Duodenal mucosa (tissue), 2 donors: ENCODE measurements at regions not wholly inside any gene's neighbourhood (a gene's known extent, or its start where the extent isn't known, plus 50 kb on each side); places are given as distances from the start of the nearest gene placed in this dataset.

Experiments used
- H3K27ac ChIP-seq: one replicate; pipeline ENCODE4 v1.7.0; 2013; ENCODE audit warnings: low read depth, low read length
- H3K27me3 ChIP-seq, 2 donors: one replicate each; pipeline ENCODE4 v1.7.0; 2013; ENCODE audit warnings: low read length in 2 of 2, control low read depth in 1 of 2; ENCODE audit not compliant: insufficient read depth in 2 of 2, control insufficient read depth in 1 of 2
- H3K36me3 ChIP-seq, 2 donors: one replicate each; pipeline ENCODE4 v1.7.0; 2013; ENCODE audit warnings: low read length in 2 of 2, control low read depth in 1 of 2; ENCODE audit not compliant: insufficient read depth in 2 of 2, control insufficient read depth in 1 of 2
- H3K4me1 ChIP-seq, 2 donors: one replicate each; pipeline ENCODE4 v1.7.0; 2013; ENCODE audit warnings: low read length in 2 of 2, control low read depth in 1 of 2; ENCODE audit not compliant: insufficient read depth in 2 of 2, control insufficient read depth in 1 of 2
- H3K4me3 ChIP-seq, 2 donors: one replicate each; pipeline ENCODE4 v1.7.0; 2013; ENCODE audit warnings: low read length in 2 of 2, low read depth in 1 of 2
- H3K9ac ChIP-seq, 2 donors: one replicate each; pipeline ENCODE4 v1.7.0; 2013; ENCODE audit warnings: low read length in 2 of 2, low read depth in 1 of 2
- H3K9me3 ChIP-seq, 2 donors: one replicate each; pipeline ENCODE4 v1.7.0; 2013; ENCODE audit warnings: low read length in 2 of 2, control low read depth in 1 of 2; ENCODE audit not compliant: control insufficient read depth in 1 of 2

DNA sequence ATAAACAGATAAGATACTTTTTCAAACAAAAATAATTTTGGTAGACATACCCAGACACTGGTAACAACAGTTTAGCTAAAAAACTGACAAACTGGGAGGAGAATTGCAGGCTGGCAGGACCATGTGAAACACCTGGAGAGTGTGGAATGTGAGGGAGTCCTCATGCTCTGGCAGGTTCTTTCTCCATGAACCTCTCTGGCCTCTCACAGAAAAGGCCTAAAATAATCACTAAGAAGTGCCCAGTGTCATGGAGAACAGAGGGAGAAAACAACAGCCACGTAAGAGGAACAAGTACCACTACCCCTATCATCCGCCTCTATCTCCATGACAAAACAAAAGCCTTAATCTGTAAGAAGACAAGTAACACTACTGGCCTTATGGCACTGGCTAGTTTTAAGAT, 1227.5 kb upstream of the CDH9 start:
- H3K9me3 ChIP-seq: peaks cover 3 to 13% of the 10 kb centered on the region in 2 donors
- H3K4me1 ChIP-seq: no peaks in the 10 kb centered on the region
- no peaks in the 10 kb centered on the region for H3K27me3 ChIP-seq
- no peak overlapping the region for H3K27ac ChIP-seq
- no peaks in the 10 kb centered on the region for H3K36me3 ChIP-seq
- no peak overlapping the region for H3K9ac ChIP-seq
- no peak overlapping the region for H3K4me3 ChIP-seq

DNA sequence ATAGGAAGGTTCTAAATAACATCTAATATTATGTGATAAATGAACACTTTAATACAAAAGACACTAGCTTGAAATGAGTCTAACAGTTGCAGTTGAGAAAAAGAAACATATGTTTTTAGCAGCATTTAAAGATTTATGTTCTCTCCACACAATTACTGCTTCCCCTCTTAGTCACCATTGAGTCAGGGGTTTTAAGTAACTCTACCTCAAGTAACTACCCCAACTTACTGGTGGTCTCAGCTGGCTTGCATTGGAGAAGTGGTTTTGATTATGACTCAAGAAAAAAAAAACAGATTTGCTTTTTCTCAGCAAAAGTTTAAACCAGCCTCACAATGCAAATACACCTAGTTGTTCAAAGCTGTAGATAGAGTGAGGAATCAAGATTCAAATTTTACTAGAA, 1216.5 kb upstream of the CDH9 start:
- Histone ChIP-seq H3K4me1 (no peaks in the 10 kb centered on the region), H3K4me3 (no peak overlapping the region), H3K27ac (no peak overlapping the region), H3K9me3 (peaks cover 7 to 9% of the 10 kb centered on the region in 2 donors), H3K36me3 (no peaks in the 10 kb centered on the region), H3K27me3 (no peaks in the 10 kb centered on the region), H3K9ac (no peak overlapping the region)

GRCh38 chr5:28253431-28253830, 1215.0 kb upstream of the CDH9 start:
- Histone ChIP-seq H3K27me3 (no peaks in the 10 kb centered on the region), H3K9me3 (peaks cover 14 to 19% of the 10 kb centered on the region in 2 donors), H3K27ac (no peak overlapping the region), H3K4me1 (no peaks in the 10 kb centered on the region), H3K4me3 (no peak overlapping the region), H3K36me3 (no peaks in the 10 kb centered on the region), H3K9ac (no peak overlapping the region)

- no peak overlapping the region for H3K4me3 ChIP-seq
- H3K9me3 ChIP-seq: peaks cover 10 to 13% of the 10 kb centered on the region in 2 donors
Measured at GRCh38 chr5:28249771-28250415, 1211.5 kb upstream of the CDH9 start.

DNA sequence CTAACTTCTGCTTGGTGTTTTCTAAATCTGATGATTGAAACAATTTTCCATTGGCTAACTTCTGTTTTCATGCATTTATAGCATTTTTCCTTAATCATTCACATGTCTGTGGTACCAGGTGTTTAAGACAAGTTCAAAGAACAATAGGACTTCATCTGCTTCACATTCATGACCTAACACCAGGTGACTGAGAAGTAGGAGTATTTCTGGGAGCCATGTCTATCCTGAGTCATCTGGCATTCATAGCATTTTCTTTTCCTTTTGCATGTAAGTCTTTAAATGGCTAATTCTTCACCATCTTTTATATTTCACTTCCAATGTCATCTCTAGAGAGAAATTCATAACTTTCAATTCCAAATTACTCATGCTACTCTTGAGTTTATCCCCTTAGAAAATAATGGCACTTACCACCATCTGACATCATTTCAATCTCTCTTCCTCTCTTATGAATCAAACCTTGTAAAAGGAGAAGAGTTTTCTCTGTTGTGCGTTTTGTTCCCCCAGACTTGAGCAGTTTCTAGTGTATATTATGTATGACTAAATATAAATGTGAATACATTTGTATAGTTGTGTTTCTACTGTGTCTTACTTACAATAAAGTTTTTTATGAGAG, 1196.1 kb upstream of the CDH9 start:
- H3K4me3 ChIP-seq: no peak overlapping the region
- H3K27me3 ChIP-seq: no peaks in the 10 kb centered on the region
- H3K9me3 ChIP-seq: peaks cover 0 to under 1% of the 10 kb centered on the region in 2 donors
- H3K9ac ChIP-seq: no peak overlapping the region
- H3K36me3 ChIP-seq: no peaks in the 10 kb centered on the region
- H3K4me1 ChIP-seq: no peaks in the 10 kb centered on the region
- H3K27ac ChIP-seq: no peak overlapping the region

More at GRCh38 chr5:28249771-28250415, 1211.5 kb upstream of the CDH9 start:
- Histone ChIP-seq H3K36me3 (no peaks in the 10 kb centered on the region), H3K27me3 (no peaks in the 10 kb centered on the region), H3K4me1 (no peaks in the 10 kb centered on the region), H3K9ac (no peak overlapping the region), H3K27ac (no peak overlapping the region)

DNA sequence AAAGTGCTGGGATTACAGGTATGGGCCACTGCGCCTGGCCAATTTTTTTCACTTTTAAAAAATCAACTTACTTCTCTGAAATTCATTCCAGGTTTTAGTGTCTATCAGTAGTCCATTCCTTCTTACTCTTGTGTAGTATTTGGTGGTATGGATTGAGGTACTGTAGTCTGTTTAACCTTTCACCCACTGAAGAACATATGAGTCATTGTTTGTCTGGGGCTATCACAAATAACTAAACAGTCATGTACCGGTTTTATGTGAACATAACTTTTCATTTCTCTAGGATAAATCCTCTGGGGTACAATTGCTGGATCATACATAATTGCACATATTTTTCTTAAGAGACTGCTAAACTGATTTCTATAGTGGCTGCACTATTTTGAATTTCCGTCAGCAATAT, 1188.0 kb upstream of the CDH9 start:
- Histone ChIP-seq H3K4me3 (no peak overlapping the region), H3K27ac (no peak overlapping the region), H3K9ac (no peak overlapping the region), H3K4me1 (no peaks in the 10 kb centered on the region), H3K9me3 (no peaks in the 10 kb centered on the region), H3K27me3 (no peaks in the 10 kb centered on the region), H3K36me3 (no peaks in the 10 kb centered on the region)

- no peak overlapping the region for H3K9ac ChIP-seq
- no peak overlapping the region for H3K4me3 ChIP-seq
- no peaks in the 10 kb centered on the region for H3K4me1 ChIP-seq
- H3K9me3 ChIP-seq: peaks cover 0 to 5% of the 10 kb centered on the region in 2 donors
- no peaks in the 10 kb centered on the region for H3K36me3 ChIP-seq
- H3K27me3 ChIP-seq: no peaks in the 10 kb centered on the region
- H3K27ac ChIP-seq: no peak overlapping the region
Measured at GRCh38 chr5:28219539-28219938, 1181.2 kb upstream of the CDH9 start.

GRCh38 chr5:28217695-28218094, 1179.3 kb upstream of the CDH9 start:
- Histone ChIP-seq H3K27me3 (no peaks in the 10 kb centered on the region), H3K4me3 (no peak overlapping the region), H3K9ac (no peak overlapping the region), H3K27ac (no peak overlapping the region), H3K36me3 (no peaks in the 10 kb centered on the region), H3K4me1 (no peaks in the 10 kb centered on the region), H3K9me3 (peaks cover 0 to 5% of the 10 kb centered on the region in 2 donors)

DNA sequence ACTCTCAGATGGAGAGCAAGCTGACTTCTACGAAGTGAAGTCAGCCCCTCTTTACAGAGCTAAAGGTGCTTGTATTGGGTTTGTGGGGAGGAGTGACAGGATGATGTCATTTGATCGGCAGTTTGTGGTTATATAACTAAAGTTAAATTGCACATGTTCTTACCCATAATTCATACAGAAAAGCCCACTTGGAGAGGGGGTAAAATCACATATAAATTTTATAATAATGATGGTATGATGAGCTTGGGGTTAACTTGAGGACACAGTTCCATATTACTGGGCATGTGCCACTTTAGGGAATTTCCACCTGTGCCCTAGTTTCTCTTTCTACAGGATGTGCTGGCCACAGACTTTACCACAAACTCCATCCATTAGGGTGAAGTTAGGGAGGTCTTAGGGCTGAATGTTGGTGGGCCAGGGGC, 1178.6 kb upstream of the CDH9 start:
- Histone ChIP-seq H3K27me3 (no peaks in the 10 kb centered on the region), H3K9ac (no peak overlapping the region), H3K36me3 (no peaks in the 10 kb centered on the region), H3K4me1 (no peaks in the 10 kb centered on the region), H3K4me3 (no peak overlapping the region), H3K27ac (no peak overlapping the region), H3K9me3 (peaks cover 0 to 5% of the 10 kb centered on the region in 2 donors)

GRCh38 chr5:28215091-28215490, 1176.7 kb upstream of the CDH9 start:
- Histone ChIP-seq H3K9me3 (peaks cover 0 to 5% of the 10 kb centered on the region in 2 donors), H3K9ac (no peak overlapping the region), H3K27ac (no peak overlapping the region), H3K4me3 (no peak overlapping the region), H3K27me3 (no peaks in the 10 kb centered on the region), H3K4me1 (no peaks in the 10 kb centered on the region), H3K36me3 (no peaks in the 10 kb centered on the region)
